ENCODE measurements at regions not wholly inside any gene's neighbourhood (a gene's known extent, or its start where the extent isn't known, plus 50 kb on each side); places are given as distances from the start of the nearest gene placed in this dataset.
"Not testable (repeated sequence)": the region's sequence is repeated elsewhere in the genome, so short reads cannot be mapped to it uniquely, and the experiment has no call there.

- not testable (repeated sequence) for H3K9me3 ChIP-seq (ENCODE audit: control insufficient read depth in 2 of 2, insufficient read depth in 1 of 2, low read depth in 1 of 2, low read length in 1 of 2); H3K36me3 ChIP-seq (ENCODE audit: control insufficient read depth in 3 of 3, insufficient read depth in 2 of 3, low read depth in 1 of 3, low read length in 3 of 3); H3K4me3 ChIP-seq (ENCODE audit: low read depth in 1 of 3, low read length in 3 of 3); FAIRE-seq; H3K4me1 ChIP-seq (ENCODE audit: control insufficient read depth in 3 of 3, insufficient read depth in 2 of 3, low read depth in 1 of 3, low read length in 2 of 3); DNase-seq; H3K27me3 ChIP-seq (ENCODE audit: control insufficient read depth in 3 of 3, insufficient read depth in 3 of 3, low read length in 3 of 3); H3K27ac ChIP-seq (ENCODE audit: low read depth in 1 of 3, low read length in 2 of 3)
- WGBS, 3 donors = 81 to 87% (median 84%) methylated on average over 9 of the region's 9 CpGs
Observed at GRCh38 chr10:29363930-29364329, 75.1 kb downstream of the LYZL1 start.

- not testable (repeated sequence) for FAIRE-seq; H3K9me3 ChIP-seq (ENCODE audit: control insufficient read depth in 2 of 2, insufficient read depth in 1 of 2, low read depth in 1 of 2, low read length in 1 of 2); H3K36me3 ChIP-seq (ENCODE audit: control insufficient read depth in 3 of 3, insufficient read depth in 2 of 3, low read depth in 1 of 3, low read length in 3 of 3); H3K27me3 ChIP-seq (ENCODE audit: control insufficient read depth in 3 of 3, insufficient read depth in 3 of 3, low read length in 3 of 3); H3K4me3 ChIP-seq (ENCODE audit: low read depth in 1 of 3, low read length in 3 of 3); H3K4me1 ChIP-seq (ENCODE audit: control insufficient read depth in 3 of 3, insufficient read depth in 2 of 3, low read depth in 1 of 3, low read length in 2 of 3); DNase-seq; H3K27ac ChIP-seq (ENCODE audit: low read depth in 1 of 3, low read length in 2 of 3)
- 92 to 94% (median 94%) methylated on average over 20 to 27 of the region's 27 CpGs for WGBS, 3 donors
Observed at GRCh38 chr10:29366206-29366605, 77.3 kb downstream of the LYZL1 start.

DNA sequence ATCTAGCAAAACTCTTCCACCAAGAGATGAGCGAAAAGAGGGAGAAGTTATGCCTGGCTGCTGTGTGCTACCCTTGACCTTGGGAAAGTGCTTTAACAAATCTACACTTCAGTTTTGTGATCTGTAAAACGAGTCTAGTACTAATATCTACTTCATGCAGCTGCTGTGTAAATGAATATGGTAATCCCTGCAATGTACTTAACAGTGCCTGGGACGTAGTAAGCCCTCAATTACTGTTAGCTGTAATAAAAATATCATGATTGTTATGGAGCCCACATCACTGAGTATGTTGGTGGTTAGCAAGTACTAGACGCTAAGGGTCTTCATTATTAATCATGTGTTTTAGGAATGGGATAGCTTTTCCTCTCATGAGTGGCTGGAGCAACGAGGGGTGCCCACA, 80.5 kb downstream of the LYZL1 start:
- Histone ChIP-seq H3K27ac (ENCODE audit: low read depth in 1 of 3, low read length in 2 of 3) (no peak overlapping the region), H3K4me3 (ENCODE audit: low read depth in 1 of 3, low read length in 3 of 3) (no peak overlapping the region), H3K36me3 (ENCODE audit: control insufficient read depth in 3 of 3, insufficient read depth in 2 of 3, low read depth in 1 of 3, low read length in 3 of 3) (no peaks in the 10 kb centered on the region), H3K4me1 (ENCODE audit: control insufficient read depth in 3 of 3, insufficient read depth in 2 of 3, low read depth in 1 of 3, low read length in 2 of 3) (no peaks in the 10 kb centered on the region), H3K9me3 (ENCODE audit: control insufficient read depth in 2 of 2, insufficient read depth in 1 of 2, low read depth in 1 of 2, low read length in 1 of 2) (no peaks in the 10 kb centered on the region), H3K27me3 (ENCODE audit: control insufficient read depth in 3 of 3, insufficient read depth in 3 of 3, low read length in 3 of 3) (no peaks in the 10 kb centered on the region)
- whole genome bisulfite sequencing, 3 donors = 59 to 72% (median 63%) methylated on average over 5 of the region's 5 CpGs
- no peak for DNase-seq
- FAIRE-seq = no peak

GRCh38 chr10:29370097-29371092, 81.5 kb downstream of the LYZL1 start:
- H3K36me3 ChIP-seq (ENCODE audit: control insufficient read depth in 3 of 3, insufficient read depth in 2 of 3, low read depth in 1 of 3, low read length in 3 of 3) = no peaks in the 10 kb centered on the region
- H3K27ac ChIP-seq (ENCODE audit: low read depth in 1 of 3, low read length in 2 of 3) = no peak overlapping the region
- no peaks in the 10 kb centered on the region for H3K4me1 ChIP-seq (ENCODE audit: control insufficient read depth in 3 of 3, insufficient read depth in 2 of 3, low read depth in 1 of 3, low read length in 2 of 3)
- H3K4me3 ChIP-seq (ENCODE audit: low read depth in 1 of 3, low read length in 3 of 3) = no peak overlapping the region
- no peaks in the 10 kb centered on the region for H3K27me3 ChIP-seq (ENCODE audit: control insufficient read depth in 3 of 3, insufficient read depth in 3 of 3, low read length in 3 of 3)
- WGBS, 3 donors = 72 to 78% (median 74%) methylated on average over 17 of the region's 17 CpGs
- DNase-seq = no peak
- no peak for FAIRE-seq
- no peaks in the 10 kb centered on the region for H3K9me3 ChIP-seq (ENCODE audit: control insufficient read depth in 2 of 2, insufficient read depth in 1 of 2, low read depth in 1 of 2, low read length in 1 of 2)

- FAIRE-seq (no peak), DNase-seq (no peak)
- no peak overlapping the region for H3K4me3 ChIP-seq (ENCODE audit: low read depth in 1 of 3, low read length in 3 of 3)
- H3K27me3 ChIP-seq (ENCODE audit: control insufficient read depth in 3 of 3, insufficient read depth in 3 of 3, low read length in 3 of 3) = no peaks in the 10 kb centered on the region
- H3K4me1 ChIP-seq (ENCODE audit: control insufficient read depth in 3 of 3, insufficient read depth in 2 of 3, low read depth in 1 of 3, low read length in 2 of 3) = no peaks in the 10 kb centered on the region
- no peaks in the 10 kb centered on the region for H3K36me3 ChIP-seq (ENCODE audit: control insufficient read depth in 3 of 3, insufficient read depth in 2 of 3, low read depth in 1 of 3, low read length in 3 of 3)
- no peak overlapping the region for H3K27ac ChIP-seq (ENCODE audit: low read depth in 1 of 3, low read length in 2 of 3)
- WGBS, 3 donors = 60 to 73% (median 66%) methylated on average over 5 of the region's 5 CpGs
- H3K9me3 ChIP-seq (ENCODE audit: control insufficient read depth in 2 of 2, insufficient read depth in 1 of 2, low read depth in 1 of 2, low read length in 1 of 2) = no peaks in the 10 kb centered on the region
Observed at GRCh38 chr10:29372920-29373319, 84.0 kb downstream of the LYZL1 start.

GRCh38 chr10:29374162-29374561, 85.3 kb downstream of the LYZL1 start:
- no peaks in the 10 kb centered on the region for H3K27me3 ChIP-seq (ENCODE audit: control insufficient read depth in 3 of 3, insufficient read depth in 3 of 3, low read length in 3 of 3)
- no peak overlapping the region for H3K4me3 ChIP-seq (ENCODE audit: low read depth in 1 of 3, low read length in 3 of 3)
- H3K27ac ChIP-seq (ENCODE audit: low read depth in 1 of 3, low read length in 2 of 3) = no peak overlapping the region
- no peaks in the 10 kb centered on the region for H3K36me3 ChIP-seq (ENCODE audit: control insufficient read depth in 3 of 3, insufficient read depth in 2 of 3, low read depth in 1 of 3, low read length in 3 of 3)
- FAIRE-seq = no peak
- no peak for DNase-seq
- no peaks in the 10 kb centered on the region for H3K9me3 ChIP-seq (ENCODE audit: control insufficient read depth in 2 of 2, insufficient read depth in 1 of 2, low read depth in 1 of 2, low read length in 1 of 2)
- H3K4me1 ChIP-seq (ENCODE audit: control insufficient read depth in 3 of 3, insufficient read depth in 2 of 3, low read depth in 1 of 3, low read length in 2 of 3) = no peaks in the 10 kb centered on the region
- WGBS, 3 donors = 81 to 93% (median 89%) methylated on average over 7 of the region's 7 CpGs

DNA sequence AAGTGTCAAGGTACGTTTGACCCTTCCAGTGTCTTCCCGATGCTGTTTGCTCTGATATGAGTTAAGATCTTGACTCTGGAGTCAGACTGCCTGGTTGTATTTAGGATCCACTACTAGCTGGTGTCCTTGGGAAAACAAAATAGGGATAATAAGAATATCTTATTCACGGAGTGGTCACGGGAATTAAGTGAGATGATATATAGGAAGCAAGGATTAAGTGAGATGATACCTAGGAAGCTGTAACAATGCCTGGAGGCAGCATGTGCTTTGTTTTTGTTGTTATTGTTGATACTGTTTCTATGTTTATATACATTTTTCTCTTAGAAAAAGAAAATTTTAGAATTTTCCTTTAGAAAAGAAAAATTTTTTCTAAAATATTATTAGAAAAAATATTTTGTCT, 87.0 kb downstream of the LYZL1 start:
- FAIRE-seq (no peak), DNase-seq (no peak)
- H3K4me3 ChIP-seq (ENCODE audit: low read depth in 1 of 3, low read length in 3 of 3) = no peak overlapping the region
- H3K27me3 ChIP-seq (ENCODE audit: control insufficient read depth in 3 of 3, insufficient read depth in 3 of 3, low read length in 3 of 3) = no peaks in the 10 kb centered on the region
- WGBS, 3 donors = 73 to 85% (median 78%) methylated on average over 4 of the region's 4 CpGs
- no peaks in the 10 kb centered on the region for H3K4me1 ChIP-seq (ENCODE audit: control insufficient read depth in 3 of 3, insufficient read depth in 2 of 3, low read depth in 1 of 3, low read length in 2 of 3)
- H3K27ac ChIP-seq (ENCODE audit: low read depth in 1 of 3, low read length in 2 of 3) = no peak overlapping the region
- H3K36me3 ChIP-seq (ENCODE audit: control insufficient read depth in 3 of 3, insufficient read depth in 2 of 3, low read depth in 1 of 3, low read length in 3 of 3) = no peaks in the 10 kb centered on the region
- H3K9me3 ChIP-seq (ENCODE audit: control insufficient read depth in 2 of 2, insufficient read depth in 1 of 2, low read depth in 1 of 2, low read length in 1 of 2) = no peaks in the 10 kb centered on the region

DNA sequence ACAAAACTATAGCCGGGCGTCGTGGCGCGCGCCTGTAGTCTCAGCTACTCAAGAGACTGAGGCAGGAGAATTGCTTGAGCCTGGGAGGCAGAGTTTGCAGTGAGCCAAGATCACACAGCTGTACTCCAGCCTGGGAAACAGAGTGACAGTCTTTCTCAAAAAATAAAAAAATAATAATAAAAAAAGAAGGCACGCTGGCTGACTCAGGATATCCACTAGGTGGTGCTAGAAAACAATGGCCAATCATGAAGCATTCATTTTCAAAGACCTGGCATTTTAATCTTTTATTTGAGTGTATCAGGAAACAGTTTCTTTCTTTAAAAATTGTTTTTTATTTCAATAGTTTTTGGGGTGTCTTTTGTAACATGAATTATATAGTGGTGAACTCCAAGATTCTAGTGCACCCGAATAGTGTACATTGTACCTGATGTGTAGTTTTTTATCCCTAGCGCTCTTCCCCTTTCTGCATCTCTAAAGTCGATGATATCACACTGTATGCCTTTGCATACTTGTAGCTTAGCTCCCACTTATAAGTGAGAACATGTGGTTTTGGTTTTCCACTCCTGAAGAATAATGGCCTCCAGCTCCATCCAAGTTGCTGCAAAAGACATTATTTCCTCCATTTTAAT, 88.6 kb downstream of the LYZL1 start:
- no peaks in the 10 kb centered on the region for H3K27me3 ChIP-seq (ENCODE audit: control insufficient read depth in 3 of 3, insufficient read depth in 3 of 3, low read length in 3 of 3)
- peak; percentile 13 to 25 for DNase-seq
- H3K27ac ChIP-seq (ENCODE audit: low read depth in 1 of 3, low read length in 2 of 3) = no peak overlapping the region
- no peak overlapping the region for H3K4me3 ChIP-seq (ENCODE audit: low read depth in 1 of 3, low read length in 3 of 3)
- 76 to 86% (median 77%) methylated on average over 9 to 10 of the region's 10 CpGs for WGBS, 3 donors
- no peaks in the 10 kb centered on the region for H3K9me3 ChIP-seq (ENCODE audit: control insufficient read depth in 2 of 2, insufficient read depth in 1 of 2, low read depth in 1 of 2, low read length in 1 of 2)
- H3K4me1 ChIP-seq (ENCODE audit: control insufficient read depth in 3 of 3, insufficient read depth in 2 of 3, low read depth in 1 of 3, low read length in 2 of 3) = no peaks in the 10 kb centered on the region
- FAIRE-seq = no peak
- H3K36me3 ChIP-seq (ENCODE audit: control insufficient read depth in 3 of 3, insufficient read depth in 2 of 3, low read depth in 1 of 3, low read length in 3 of 3) = no peaks in the 10 kb centered on the region
